ENCODE measurements at regions not wholly inside any gene's neighbourhood (a gene's known extent, or its start where the extent isn't known, plus 50 kb on each side); places are given as distances from the start of the nearest gene placed in this dataset.
"Not testable (repeated sequence)": the region's sequence is repeated elsewhere in the genome, so short reads cannot be mapped to it uniquely, and the experiment has no call there.

GRCh38 chr2:107473150-107473549 lies 353.5 kb upstream of the RGPD4 start:
- no peak for DNase-seq

DNA sequence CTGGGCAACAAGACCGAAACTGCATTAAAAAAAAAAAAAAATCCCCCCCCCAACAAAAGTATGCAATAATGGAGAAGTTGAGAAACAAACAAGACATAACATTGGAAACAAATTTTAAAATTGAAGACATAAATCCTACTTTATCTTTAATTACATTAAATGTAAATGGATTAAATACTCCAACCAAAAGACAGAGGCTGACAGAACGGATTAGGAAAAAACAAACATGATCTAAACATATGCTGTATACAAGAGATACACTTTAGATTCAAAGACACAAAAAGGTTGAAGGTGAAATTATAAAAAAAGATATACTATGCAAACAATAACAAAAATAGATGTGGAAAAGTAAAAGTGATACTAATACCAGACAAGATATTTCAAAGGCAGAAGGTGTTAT lies 350.8 kb upstream of the RGPD4 start:
- no peak for DNase-seq

DNA sequence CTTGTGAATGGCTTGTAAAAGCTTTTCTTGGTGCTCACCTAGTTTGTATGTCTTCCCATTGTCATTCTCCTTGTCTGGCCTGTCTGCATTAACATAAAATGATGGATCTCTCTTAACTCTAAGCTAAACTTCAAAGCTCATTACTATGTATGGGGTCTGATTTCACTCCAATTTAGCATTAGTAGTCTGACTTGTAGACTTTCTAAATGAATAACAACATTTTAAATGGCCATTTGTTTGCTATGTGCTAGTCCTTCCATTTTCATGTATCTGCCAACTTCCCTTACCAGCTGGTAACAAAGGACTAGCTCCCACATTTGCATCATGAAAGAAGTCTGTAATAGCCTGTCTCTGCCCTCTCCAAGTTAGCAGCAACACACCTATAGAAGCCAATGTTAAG lies 324.2 kb upstream of the RGPD4 start:
- DNase-seq, result no peak

- no peak for DNase-seq
Observed at GRCh38 chr2:107511970-107512789, 314.5 kb upstream of the RGPD4 start.

- no peak for DNase-seq
Observed at GRCh38 chr2:107525406-107525805, 301.3 kb upstream of the RGPD4 start.

GRCh38 chr2:107529146-107529545 lies 297.5 kb upstream of the RGPD4 start:
- no peak for DNase-seq

GRCh38 chr2:107530046-107530445 lies 296.6 kb upstream of the RGPD4 start:
- no peak for DNase-seq

DNA sequence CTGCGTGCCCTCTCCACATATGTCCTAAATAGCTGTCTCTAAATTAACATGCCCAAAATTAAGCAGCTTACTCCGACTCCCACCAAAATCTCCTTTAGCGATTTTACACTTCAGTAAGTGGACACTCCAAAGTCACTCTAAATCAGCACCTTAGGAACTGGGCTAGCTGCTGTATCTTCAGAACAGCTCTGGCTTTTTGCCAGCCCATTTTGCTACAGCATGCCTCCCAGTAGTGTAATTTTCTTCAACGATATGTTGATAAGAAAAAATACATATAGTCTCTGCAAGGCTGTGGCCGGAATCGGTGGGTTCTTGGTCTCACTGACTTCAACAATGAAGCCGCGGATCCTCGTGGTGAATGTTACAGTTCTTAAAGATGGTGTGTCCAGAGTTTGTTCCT lies 291.8 kb upstream of the RGPD4 start:
- DNase-seq, result no peak

GRCh38 chr2:107535905-107536689 lies 290.6 kb upstream of the RGPD4 start:
- DNase-seq, result not testable (repeated sequence)

GRCh38 chr2:107542314-107542740 lies 284.4 kb upstream of the RGPD4 start:
- no peak for DNase-seq

GRCh38 chr2:107543793-107544192 lies 282.9 kb upstream of the RGPD4 start:
- no peak for DNase-seq

GRCh38 chr2:107545066-107545465 lies 281.6 kb upstream of the RGPD4 start:
- DNase-seq, result no peak

GRCh38 chr2:107545851-107546250 lies 280.8 kb upstream of the RGPD4 start:
- no peak for DNase-seq

DNA sequence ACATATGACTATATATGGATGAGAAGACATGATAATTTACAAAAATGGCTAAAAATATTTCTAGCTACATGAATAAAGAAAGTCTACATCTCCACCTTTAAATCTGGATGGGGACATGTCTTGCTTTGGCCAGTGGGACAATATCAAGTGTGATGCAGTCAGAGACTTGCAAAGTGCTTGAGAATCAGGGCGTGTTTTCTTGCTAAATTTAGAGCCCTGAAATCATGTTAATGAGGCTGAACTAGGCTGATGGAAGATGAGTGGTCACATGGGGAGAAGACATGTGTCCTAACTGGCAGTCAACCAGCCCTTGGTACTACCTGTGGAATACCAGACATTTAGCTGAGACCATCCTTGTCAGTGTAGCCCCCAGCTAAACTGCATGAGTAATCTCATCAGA lies 278.5 kb upstream of the RGPD4 start:
- no peak for DNase-seq

- no peak for DNase-seq
Observed at GRCh38 chr2:107553046-107553445, 273.6 kb upstream of the RGPD4 start.

DNA sequence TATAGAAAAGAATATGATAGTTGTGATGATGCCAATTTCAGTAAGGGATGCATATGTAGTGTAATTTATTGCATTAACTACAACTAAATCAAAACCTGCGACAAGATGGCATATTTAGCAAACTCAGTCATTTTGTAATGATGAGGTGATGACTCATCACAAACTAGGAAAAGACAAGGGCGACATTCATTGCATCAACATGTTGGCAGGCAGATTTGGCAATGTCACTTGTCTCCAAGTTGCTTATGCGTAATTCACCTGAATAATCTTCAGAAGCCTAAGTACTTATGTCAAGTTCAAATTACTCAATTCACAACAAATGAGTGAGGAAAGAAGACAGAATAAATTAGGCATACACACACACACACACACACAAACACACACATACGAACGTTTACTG lies 273.2 kb upstream of the RGPD4 start:
- DNase-seq, result no peak

- no peak for DNase-seq
Observed at GRCh38 chr2:107556038-107556627, 270.6 kb upstream of the RGPD4 start.

- DNase-seq, result no peak
Observed at GRCh38 chr2:107558295-107558694, 268.4 kb upstream of the RGPD4 start.

- DNase-seq, result no peak
Observed at GRCh38 chr2:107569496-107569895, 257.2 kb upstream of the RGPD4 start.

- DNase-seq, result no peak
Observed at GRCh38 chr2:107570876-107571275, 255.8 kb upstream of the RGPD4 start.

DNA sequence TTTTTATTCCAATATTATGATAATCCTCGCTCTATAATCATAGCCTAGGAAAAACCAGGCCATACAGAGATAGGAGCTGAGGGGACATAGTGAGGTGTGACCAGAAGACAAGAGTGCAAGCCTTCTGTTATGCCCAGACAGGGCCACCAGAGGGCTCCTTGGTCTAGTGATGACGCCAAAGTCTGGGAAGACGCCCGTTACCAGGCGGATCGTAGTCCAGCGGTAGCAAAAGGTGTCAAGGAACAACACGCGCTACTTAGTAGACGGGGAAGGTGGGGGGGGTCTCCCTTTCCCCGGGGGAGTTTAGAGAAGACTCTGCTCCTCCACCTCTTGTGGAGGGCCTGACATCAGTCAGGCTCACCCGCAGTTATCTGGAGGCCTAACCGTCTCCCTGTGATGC lies 253.8 kb upstream of the RGPD4 start:
- not testable (repeated sequence) for DNase-seq

DNA sequence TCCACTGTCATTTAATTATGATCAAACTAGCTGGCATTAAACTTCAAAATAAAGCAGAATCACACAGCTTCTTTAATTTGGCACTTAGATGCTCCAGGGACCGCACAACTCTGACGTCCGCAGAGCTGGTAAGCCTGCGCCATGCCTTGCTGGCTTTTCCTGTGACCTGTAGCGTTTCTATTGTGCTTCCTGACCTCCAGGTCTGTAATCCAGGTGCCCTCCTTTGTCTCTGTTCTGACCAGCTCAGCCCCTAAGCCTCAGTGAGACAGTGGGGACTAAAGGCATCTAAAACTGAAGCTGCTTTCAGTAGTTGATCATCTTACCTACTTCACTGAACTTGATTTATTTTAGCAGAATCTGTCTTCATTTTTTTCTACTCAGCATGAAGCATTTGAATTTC lies 249.7 kb upstream of the RGPD4 start:
- DNase-seq, result no peak

GRCh38 chr2:107582487-107582886 lies 244.2 kb upstream of the RGPD4 start:
- no peak for DNase-seq

- no peak for DNase-seq
Observed at GRCh38 chr2:107584577-107584976, 242.1 kb upstream of the RGPD4 start.
